Mucosa of descending colon (tissue), 3 donors: ENCODE measurements at regions not wholly inside any gene's neighbourhood (a gene's known extent, or its start where the extent isn't known, plus 50 kb on each side); places are given as distances from the start of the nearest gene placed in this dataset.

Experiments used
- ATAC-seq: fragments of 200-7000 bp; cut with Tn5 transposase; one replicate; pipeline ENCODE4 v1.9.1; 2020; ENCODE audit warnings: mild to moderate bottlenecking, moderate library complexity
- DNase-seq, 3 donors: peaks; one replicate each; pipeline ENCODE4 v3.0.0-alpha.2; 2020
- H3K36me3 ChIP-seq: fragments of 200-600 bp; one replicate; pipeline ENCODE4 v1.8.0; 2021; ENCODE audit warnings: low read depth, mild to moderate bottlenecking
- H3K4me1 ChIP-seq: fragments of 200-600 bp; one replicate; pipeline ENCODE4 v1.8.0; 2021; ENCODE audit warnings: low read depth, mild to moderate bottlenecking
- H3K4me3 ChIP-seq: fragments of 200-600 bp; one replicate; pipeline ENCODE4 v1.8.0; 2021; ENCODE audit warnings: mild to moderate bottlenecking
- H3K9me3 ChIP-seq: fragments of 200-600 bp; one replicate; pipeline ENCODE4 v1.8.0; 2021; ENCODE audit warnings: mild to moderate bottlenecking
- CTCF ChIP-seq: fragments of 200-600 bp; IDR thresholded peaks from one replicate; pipeline ENCODE4 v1.8.0; 2022; ENCODE audit warnings: antibody characterized with exemption, mild to moderate bottlenecking
- intact Hi-C, 2 donors: fragments of 100-400 bp; cut with DNase I in 1 of 2; cut with micrococcal nuclease in 1 of 2; formaldehyde crosslinking; loops; one replicate each; pipeline versions ENCODE4 v1.11.0 to v1.11.1; 2022; cut with DNase I, micrococcal nuclease
- donor health status: DM: no; HTN: no; CAD: no; lungs with moderate emphysema.
- donor health status: DM: no; HTN: no; CAD: no.
- donor health status: DM: no; HTN: yes; CAD: no.

GRCh38 chr3:55156851-55157650, 229.2 kb upstream of the LRTM1 start:
- H3K4me3 ChIP-seq = no peak overlapping the region
- no peak for TF ChIP-seq CTCF
- H3K36me3 ChIP-seq = no peaks in the 10 kb centered on the region
- DNase-seq (no peak), ATAC-seq (no peak)
- intact Hi-C loops = no loop called here
- H3K4me1 ChIP-seq = no peaks in the 10 kb centered on the region
- no peaks in the 10 kb centered on the region for H3K9me3 ChIP-seq

DNA sequence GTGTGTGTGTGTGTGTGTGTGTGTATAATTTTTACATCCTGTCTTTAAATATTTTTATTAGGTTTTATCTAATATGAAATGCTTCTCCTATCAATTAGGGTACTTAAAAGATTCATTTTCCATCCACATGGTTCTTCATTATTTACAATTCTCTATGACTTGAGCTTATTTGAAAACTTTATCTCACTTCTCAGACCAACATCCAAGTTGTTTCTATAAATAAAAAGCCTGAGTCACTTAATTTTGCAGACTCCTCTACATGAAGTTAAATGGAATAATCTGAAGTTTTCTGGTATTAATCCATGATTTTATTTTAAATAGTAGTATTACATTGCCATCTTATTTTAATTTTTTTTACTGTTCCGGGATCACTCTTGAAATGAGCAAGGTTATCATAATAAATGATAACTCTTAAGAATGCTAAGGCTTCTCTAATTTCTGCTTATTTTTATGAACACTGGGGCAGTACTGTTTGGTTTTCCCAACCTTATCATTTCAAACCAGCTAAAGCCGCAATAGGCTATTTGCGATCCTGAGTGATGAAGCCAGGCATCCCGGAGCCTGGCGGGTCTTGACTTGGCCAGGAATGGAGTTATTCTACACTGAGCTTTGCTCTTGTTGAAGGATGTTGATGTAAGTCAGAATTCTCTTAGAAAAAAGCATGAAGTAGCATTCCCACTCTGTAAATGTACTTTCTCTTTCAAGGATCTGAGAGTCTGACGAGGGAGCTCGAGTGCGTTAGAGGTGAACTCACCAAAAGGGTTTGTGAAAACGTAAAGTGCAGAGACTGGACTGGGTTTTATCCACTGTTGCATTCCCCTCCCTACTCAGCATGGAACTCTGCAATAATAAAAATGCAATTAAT, 220.2 kb upstream of the LRTM1 start:
- no peak for DNase-seq
- Histone ChIP-seq H3K36me3 (no peaks in the 10 kb centered on the region), H3K9me3 (no peaks in the 10 kb centered on the region), H3K4me3 (no peak overlapping the region), H3K4me1 (no peaks in the 10 kb centered on the region)
- no peak for TF ChIP-seq CTCF
- intact Hi-C loops = no loop called here
- ATAC-seq = no peak

DNA sequence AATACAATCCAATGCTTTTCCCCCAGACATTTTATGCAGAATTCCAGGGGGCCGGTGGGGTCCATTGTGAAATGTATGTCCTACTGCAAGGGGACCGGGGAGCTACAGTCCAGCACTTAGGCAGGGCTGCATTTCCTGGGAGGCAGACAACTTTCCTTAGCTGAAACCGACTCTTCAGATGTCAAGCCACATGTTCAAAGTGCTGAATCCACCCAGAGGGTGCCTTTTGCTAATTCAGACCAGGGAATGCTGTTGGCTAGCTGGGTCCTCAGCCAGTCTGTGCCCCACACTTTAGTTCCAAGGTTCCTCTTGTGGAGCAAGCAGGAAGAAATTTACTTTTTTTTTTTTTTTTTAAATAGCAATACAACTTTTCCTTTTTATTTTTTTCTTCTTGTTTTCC, 219.5 kb upstream of the LRTM1 start:
- intact Hi-C loops = no loop called here
- Histone ChIP-seq H3K4me3 (no peak overlapping the region), H3K36me3 (no peaks in the 10 kb centered on the region), H3K4me1 (no peaks in the 10 kb centered on the region), H3K9me3 (no peaks in the 10 kb centered on the region)
- ATAC-seq (no peak), DNase-seq (no peak)
- TF ChIP-seq CTCF = no peak

- no peak for DNase-seq
- no peak overlapping the region for H3K4me3 ChIP-seq
- no peaks in the 10 kb centered on the region for H3K36me3 ChIP-seq
- intact Hi-C loops = no loop called here
- ATAC-seq = no peak
- H3K9me3 ChIP-seq = no peaks in the 10 kb centered on the region
- no peaks in the 10 kb centered on the region for H3K4me1 ChIP-seq
- no peak for TF ChIP-seq CTCF
These were observed 218.4 kb upstream of the LRTM1 start for GRCh38 chr3:55146216-55146615.

GRCh38 chr3:55144015-55144673, 216.3 kb upstream of the LRTM1 start:
- intact Hi-C loops = no loop called here
- DNase-seq (no peak), ATAC-seq (no peak)
- Histone ChIP-seq H3K36me3 (no peaks in the 10 kb centered on the region), H3K4me1 (no peaks in the 10 kb centered on the region), H3K9me3 (no peaks in the 10 kb centered on the region), H3K4me3 (no peak overlapping the region)
- TF ChIP-seq CTCF = no peak
